ENCODE measurements at regions not wholly inside any gene's neighbourhood (a gene's known extent, or its start where the extent isn't known, plus 50 kb on each side); places are given as distances from the start of the nearest gene placed in this dataset.
"Not testable (repeated sequence)": the region's sequence is repeated elsewhere in the genome, so short reads cannot be mapped to it uniquely, and the experiment has no call there.

- DNase-seq (ENCODE audit: low read depth), result no peak
- no peak for TF ChIP-seq CTCF (IDR thresholded peaks at IDR 0.05; ENCODE audit: insufficient read depth, low read depth, low read length, missing control alignments)
- H3K4me3 ChIP-seq (ENCODE audit: low read length), result no peak overlapping the region
These were observed 92.7 kb upstream of the IL15 start for GRCh38 chr4:141543706-141544105.

GRCh38 chr4:141548791-141549190 is 87.6 kb upstream of the IL15 start:
- no peak for DNase-seq (ENCODE audit: low read depth)
- H3K4me3 ChIP-seq (ENCODE audit: low read length), result no peak overlapping the region
- TF ChIP-seq CTCF (IDR thresholded peaks at IDR 0.05; ENCODE audit: insufficient read depth, low read depth, low read length, missing control alignments), result no peak

- H3K4me3 ChIP-seq (ENCODE audit: low read length), result no peak overlapping the region
- TF ChIP-seq CTCF (IDR thresholded peaks at IDR 0.05; ENCODE audit: insufficient read depth, low read depth, low read length, missing control alignments), result no peak
- no peak for DNase-seq (ENCODE audit: low read depth)
These were observed 76.3 kb upstream of the IL15 start for GRCh38 chr4:141560056-141560455.

- TF ChIP-seq CTCF (IDR thresholded peaks at IDR 0.05; ENCODE audit: insufficient read depth, low read depth, low read length, missing control alignments), result no peak
- DNase-seq (ENCODE audit: low read depth), result no peak
- no peak overlapping the region for H3K4me3 ChIP-seq (ENCODE audit: low read length)
These were observed 73.7 kb upstream of the IL15 start for GRCh38 chr4:141562649-141563048.

- no peak for DNase-seq (ENCODE audit: low read depth)
- no peak for TF ChIP-seq CTCF (IDR thresholded peaks at IDR 0.05; ENCODE audit: insufficient read depth, low read depth, low read length, missing control alignments)
- no peak overlapping the region for H3K4me3 ChIP-seq (ENCODE audit: low read length)
These were observed 72.7 kb upstream of the IL15 start for GRCh38 chr4:141563723-141564122.

GRCh38 chr4:141564961-141565360 is 71.4 kb upstream of the IL15 start:
- H3K4me3 ChIP-seq (ENCODE audit: low read length); DNase-seq (ENCODE audit: low read depth): not testable (repeated sequence)

- H3K4me3 ChIP-seq (ENCODE audit: low read length), result no peak overlapping the region
- DNase-seq (ENCODE audit: low read depth), result peak; percentile 35
- no peak for TF ChIP-seq CTCF (IDR thresholded peaks at IDR 0.05; ENCODE audit: insufficient read depth, low read depth, low read length, missing control alignments)
These were observed 70.8 kb upstream of the IL15 start for GRCh38 chr4:141565379-141566089.

Measured in epithelial cell of esophagus (primary cell).